GM19397 (cell line): ENCODE measurements at regions not wholly inside any gene's neighbourhood (a gene's known extent, or its start where the extent isn't known, plus 50 kb on each side); places are given as distances from the start of the nearest gene placed in this dataset.
A peak's percentile ranks its signal among the peaks of the same experiment; 100 is the strongest.

ENCODE experiments used
- ATAC-seq: cut with Tn5 transposase; IDR thresholded peaks from one replicate; pipeline ENCODE4 v1.9.1; 2021; ENCODE audit warnings: mild to moderate bottlenecking, moderate library complexity; ENCODE audit not compliant: unreplicated experiment

DNA sequence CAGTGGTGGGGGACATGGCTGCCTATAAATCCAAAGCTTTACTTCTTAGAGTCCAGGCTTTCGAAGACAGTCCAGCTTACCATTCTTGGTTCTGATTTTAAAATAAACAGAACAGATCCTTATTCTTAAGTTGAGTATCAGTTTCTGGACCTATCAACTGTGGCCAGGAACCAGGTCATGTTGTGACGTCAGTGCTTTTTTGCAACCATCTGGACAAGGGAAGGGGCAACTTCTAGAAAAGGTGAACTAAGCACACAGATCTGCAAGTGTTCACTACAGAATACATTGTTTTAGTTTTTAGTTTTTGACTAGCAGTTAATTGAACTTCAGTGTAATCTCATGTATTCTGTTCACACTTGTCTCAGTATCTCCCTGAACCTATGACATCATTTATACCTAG, 326.0 kb upstream of the MGAT5 start:
- no peak for ATAC-seq

DNA sequence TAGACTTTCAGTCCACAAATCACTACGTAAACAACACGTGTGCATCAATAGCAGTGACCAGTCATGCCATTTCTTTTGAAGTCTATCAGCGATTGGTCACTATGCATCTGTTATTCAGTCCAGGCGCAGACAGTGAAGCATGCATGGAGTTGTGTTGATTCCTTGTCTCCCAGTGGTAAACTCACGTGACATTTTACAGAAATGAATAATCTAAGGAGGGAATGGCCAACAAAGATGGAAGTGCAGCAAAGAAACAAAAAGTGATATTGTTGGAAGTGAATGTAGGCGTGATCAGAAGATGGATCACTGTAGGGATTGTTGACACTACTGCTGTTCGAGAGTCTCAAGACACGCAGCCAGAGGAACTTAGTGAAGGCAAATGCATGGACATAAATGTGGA, 317.8 kb upstream of the MGAT5 start:
- no peak for ATAC-seq

DNA sequence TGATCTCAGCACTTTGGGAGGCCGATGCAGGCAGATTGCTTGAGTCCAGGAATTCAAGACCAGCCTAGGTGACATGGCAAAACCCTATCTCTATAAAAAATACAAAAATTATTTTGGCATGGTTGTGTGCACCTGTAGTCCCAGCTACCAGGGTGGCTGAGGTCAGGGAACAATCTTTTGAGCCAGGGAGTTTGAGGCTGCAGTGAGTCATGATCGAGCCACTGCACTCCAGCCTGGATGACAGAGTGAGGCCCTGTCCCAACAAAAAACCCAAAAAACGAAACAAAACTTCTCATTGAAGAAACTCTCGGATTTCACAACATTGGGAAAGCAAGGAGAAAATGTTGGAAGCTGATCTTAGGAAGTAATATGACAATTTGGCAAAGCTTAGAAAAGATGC, 317.3 kb upstream of the MGAT5 start:
- no peak for ATAC-seq

DNA sequence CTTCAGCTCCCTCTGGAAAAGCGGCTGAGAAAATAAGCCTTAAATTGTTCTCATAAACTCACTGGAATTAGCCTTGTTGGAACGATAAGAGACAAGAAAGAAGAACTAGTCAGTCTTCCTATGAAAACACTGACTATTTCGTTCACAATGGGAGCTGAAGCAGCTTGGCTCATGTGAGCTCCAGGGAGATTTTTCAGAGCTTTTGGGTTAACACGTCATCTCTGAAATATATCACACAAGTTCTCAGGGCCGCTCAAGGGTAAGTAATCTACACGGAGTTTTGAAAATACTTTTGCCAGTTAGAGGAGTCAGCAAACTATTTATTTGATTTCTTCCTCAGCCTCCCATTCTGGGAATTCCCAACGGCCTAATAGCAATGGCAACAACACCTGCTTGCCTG, 316.2 kb upstream of the MGAT5 start:
- no peak for ATAC-seq

DNA sequence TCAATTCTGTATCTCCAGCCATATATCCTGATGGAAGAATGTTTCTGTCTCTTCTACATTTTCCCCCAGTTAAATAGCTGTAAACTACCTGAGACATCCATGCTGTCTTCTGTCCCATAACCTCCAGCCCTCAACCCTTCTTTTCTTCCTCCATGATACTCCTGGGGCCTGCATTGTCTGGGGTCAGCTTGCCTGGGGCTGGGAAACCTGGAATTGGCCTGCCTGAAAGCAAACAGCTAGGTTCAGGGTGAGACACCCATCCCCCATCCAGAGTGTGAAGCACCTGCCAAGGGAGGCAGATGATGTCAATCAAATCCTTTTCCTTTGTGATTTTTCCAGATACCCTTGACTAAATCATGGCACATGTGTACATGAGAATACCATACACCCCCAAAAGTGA, 313.7 kb upstream of the MGAT5 start:
- no peak for ATAC-seq

DNA sequence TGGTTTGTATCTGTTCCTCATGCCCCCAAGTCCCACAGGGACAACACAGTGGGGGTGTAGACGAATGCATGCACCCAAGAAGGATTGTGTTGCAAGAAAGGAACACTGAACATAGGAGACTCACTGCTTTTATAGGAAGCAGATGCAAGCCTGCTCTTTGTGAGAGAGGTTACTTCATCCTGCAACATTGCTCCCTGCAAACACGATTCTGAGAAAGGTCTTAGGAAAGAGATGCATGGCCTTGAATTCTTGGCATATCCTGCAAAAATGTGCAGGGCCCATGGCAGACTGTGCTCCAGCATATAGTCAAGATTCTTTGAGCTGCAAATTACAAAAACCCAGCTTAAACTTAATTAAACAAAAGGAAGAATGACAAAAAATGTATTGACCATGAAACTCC, 312.2 kb upstream of the MGAT5 start:
- ATAC-seq: no peak

DNA sequence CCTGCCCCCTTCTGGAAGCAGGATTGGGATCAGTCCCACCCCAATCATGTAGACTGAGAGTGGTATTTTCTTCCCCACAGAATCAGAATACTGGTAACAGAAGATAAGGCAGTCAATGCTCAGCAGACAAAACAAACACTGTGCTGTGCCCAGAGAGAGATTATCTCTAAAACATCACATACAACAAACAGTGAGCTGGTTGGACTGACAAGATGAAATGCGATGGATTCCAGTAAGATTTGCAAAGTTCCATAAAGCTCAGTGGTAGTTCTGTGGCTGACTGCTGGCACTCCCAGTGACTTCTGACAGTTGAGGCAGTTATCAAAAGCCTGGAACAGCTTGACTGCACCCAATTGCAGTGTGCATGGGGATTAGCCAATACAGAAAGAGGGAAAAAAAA, 311.5 kb upstream of the MGAT5 start:
- no peak for ATAC-seq

DNA sequence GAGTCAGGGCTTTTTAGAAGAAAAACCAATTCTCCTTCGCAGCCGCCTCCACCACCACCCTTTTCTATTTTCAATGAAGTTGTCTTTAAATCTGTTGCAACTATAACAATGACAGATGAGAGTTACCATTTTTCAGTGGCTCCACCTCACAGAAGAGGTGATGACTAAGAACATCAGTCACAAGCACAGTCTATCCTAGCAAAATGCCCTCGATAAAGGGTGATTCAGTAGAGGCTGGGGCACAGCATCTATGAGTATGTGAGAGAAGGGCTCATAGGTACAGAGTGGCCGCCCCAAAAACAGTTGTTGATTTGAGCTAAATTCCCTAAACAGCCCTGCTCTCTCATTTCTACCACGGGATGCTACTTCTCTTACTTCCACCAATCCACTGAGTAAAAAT, 310.8 kb upstream of the MGAT5 start:
- ATAC-seq: no peak

DNA sequence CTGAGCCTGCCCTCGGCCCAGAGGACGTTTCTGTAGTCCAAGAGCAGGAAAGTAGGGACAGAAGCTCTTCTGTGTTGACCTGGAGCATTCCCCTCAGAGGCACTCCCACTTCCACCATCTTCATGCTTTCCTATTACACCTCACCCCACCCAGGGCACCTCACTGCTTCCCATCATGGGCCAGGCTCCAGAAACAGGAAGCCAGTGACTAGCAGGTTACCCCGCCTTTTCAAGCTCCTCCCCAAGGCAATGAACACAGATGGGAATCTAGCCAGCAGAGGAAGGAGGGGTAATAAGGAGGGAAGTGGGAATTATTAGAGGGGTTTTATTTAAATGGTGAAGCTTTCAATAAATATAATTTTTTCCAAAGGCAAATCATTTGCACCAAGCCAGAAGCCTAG, 308.8 kb upstream of the MGAT5 start:
- no peak for ATAC-seq

DNA sequence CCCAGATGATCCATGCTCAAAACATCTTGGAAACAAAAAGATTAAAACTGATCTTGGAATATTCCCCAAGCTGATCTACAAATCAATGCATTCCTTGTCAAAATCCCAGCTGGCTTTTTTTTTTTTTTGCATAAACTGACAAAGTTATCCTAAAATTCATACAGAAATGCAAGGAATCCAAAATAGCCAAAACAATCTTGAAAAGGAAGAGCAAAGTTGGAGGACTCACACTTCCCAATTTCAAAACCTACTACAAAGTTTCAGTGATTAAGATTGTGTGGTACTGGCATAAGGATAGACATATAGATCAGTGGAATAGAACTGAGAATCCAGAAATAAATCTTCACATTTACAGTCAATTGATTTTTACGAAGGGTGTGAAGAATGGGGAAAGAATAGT, 306.8 kb upstream of the MGAT5 start:
- ATAC-seq: no peak

DNA sequence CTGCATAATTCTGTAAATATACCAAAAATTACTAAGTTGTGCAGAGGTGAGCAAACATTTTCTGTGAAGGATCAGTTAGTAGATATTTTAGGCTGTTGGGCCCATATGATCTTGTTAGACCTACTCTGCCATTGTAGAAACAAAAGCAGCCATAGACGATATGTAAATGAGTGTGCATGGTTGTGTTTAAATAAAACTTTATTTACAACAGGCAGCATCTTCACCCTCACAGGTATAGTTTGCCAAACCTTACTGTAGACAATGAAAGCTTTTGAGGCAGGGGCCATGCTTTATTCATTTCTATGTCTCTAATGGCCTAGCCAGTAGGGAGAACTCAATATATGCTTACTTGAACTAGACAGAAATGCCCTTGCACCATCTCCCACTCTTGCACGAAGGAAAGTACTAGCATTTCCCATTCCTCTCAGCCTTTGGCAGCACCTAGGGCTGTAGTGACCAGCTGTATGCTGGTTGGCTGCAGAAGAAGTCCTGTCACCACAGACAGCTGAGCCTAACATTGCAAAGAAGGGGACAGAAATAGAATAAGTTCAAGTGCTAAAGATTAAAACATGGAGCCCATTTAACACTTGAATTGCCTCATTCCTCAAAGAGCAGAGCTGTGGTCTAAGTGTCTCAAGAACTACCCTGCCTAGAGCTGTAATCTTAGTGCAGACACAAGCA, 305.1 kb upstream of the MGAT5 start:
- no peak for ATAC-seq

DNA sequence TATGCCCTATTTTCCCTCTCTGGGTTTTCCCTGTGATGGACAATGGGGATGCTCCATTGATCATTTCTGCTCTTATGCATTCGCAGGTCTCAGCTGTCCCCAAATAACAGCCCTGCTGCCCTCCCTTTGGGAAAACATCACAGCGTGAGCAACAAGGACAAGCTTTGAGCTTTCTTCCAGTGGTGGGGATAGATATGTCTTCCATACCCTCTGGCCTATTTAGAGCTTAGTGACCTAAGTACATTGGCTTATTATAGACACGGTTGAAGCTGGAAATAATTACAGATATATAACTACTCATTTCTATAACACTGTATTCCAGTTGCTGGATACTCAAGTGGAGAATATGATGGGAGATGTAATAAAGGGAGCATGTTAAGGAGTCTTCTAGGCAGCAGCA, 304.3 kb upstream of the MGAT5 start:
- ATAC-seq: no peak

DNA sequence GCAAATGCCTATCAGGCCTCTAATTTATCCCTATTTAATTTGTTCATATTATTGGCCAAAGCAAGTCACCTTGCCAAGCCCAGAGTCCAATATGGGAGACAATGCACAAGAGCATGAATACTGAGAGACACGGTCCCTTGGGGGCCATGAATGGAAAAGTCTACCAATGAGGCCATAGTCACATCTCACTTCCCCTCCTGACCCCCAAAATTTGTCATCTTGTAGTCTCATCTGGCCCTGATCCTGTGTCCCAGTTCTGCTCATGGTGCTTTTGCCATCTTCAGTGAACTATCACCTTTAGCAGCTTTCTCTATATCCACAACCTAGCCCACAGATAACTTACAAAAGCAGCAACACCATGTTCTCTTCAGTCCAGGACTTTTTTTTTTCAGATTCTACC, 302.7 kb upstream of the MGAT5 start:
- ATAC-seq: no peak

DNA sequence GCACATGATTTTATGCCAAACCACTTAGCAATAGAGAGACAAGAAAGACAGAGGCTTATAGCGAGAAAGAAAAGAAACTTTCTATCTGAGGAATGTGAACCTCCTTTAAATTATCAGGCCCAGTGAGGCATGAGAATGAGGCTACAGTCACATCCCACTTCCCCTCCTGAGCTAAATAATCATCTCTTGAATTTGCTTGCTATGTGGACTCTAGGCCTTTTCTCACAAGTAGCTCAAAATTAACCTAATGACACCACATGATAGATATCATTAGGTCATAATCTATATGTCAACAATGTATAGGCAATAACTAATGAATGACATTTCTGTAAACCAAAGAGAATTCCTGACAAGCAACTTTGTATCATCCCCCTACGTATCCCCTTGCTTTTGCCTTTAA, 301.5 kb upstream of the MGAT5 start:
- no peak for ATAC-seq

DNA sequence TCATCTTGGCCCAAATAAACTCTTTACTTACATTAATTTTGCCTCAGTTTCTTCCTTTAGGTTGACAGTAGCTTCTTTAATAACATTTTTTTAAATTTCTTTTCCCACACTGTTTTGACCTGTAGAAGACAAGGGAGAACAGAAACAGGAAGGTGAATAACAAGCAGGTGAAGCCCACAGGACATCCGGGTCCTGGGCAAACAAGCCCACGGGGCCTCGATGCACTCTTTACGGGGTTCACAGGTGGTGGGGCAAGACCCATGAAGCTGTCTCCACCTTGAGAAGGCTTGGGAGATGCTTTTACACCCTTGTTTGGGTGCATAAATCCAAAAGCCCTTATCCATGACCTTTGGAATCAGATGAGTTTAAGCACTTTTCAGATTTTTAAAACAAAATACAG, 301.0 kb upstream of the MGAT5 start:
- ATAC-seq: no peak

DNA sequence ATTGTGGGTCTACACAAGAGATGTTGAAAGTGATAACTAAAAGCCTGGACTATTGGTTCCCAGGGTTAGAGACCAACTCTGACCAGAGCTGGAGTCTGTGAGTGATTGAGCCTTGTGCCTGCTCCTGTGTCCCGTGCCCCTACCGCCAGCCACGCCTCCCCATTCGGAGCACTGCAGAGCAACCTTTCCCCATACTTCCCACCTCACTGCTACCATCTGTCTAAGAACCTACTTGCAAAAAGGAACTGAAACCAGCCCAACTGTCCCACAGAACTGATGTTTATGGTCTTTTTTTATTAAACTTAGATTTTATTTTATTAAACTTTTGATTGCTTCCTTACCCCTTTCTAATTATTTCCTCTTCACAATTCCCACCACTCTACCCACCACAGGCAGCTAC, 300.3 kb upstream of the MGAT5 start:
- peak; percentile 57 for ATAC-seq

DNA sequence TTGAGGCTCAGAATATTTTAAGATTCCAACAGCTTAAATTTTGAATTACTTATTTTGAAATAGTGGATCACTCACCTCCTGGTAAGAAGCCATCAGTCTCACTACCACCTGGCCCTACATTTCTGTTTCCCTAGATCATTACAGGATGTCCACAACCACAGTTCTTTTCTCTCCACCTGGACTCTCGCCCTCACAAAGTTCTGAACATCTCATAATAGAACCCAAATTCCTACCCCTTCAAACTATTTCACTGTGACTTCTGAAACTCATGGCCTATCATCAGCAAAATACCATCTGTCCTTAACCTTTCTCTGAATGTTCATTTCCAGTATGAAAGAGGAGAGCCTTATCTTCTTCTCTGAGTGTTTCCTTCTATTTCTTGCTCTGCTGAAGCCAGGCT, 299.2 kb upstream of the MGAT5 start:
- ATAC-seq: no peak

DNA sequence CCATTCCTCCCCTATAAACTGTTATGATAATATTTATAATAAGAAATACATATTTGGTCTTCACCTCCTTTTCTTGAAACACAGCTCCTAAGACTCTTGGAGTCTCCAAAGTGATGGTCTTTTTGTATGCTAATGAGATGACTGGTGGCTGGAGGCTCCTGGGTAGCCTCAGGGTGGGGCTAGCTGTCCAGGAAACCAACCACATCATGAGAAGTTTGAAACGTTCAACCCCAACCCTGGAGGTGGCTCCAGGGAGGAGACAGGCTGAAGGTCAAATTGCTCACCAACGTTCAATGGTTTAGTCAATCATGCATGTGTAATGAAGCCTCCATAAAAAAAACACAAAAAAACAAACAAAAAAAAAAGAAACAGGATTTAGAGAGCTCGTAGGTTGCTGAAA, 298.7 kb upstream of the MGAT5 start:
- ATAC-seq: no peak

DNA sequence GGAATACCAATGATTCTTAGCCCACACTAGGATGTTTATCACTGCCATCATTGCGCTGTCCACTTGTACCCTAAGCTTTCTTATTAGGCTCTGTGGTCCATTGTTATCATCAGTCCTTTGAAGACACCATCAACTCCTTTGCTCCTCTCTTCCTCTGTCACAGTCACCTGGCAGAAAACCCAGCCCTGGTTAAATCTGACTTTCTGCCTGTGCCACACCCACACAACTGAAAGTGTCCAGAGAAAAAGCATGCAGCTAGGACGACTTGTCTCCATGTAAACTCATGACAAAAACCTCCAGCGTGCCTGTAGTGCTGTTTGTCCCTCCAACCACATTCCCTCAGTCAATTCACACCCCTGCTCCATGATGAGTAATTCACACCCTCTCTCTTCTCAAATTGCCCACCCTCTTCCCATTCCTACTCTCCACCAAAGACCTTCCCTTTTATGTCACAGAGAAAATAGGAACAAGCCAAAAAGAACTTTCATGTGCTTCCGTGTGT, 297.4 kb upstream of the MGAT5 start:
- no peak for ATAC-seq

DNA sequence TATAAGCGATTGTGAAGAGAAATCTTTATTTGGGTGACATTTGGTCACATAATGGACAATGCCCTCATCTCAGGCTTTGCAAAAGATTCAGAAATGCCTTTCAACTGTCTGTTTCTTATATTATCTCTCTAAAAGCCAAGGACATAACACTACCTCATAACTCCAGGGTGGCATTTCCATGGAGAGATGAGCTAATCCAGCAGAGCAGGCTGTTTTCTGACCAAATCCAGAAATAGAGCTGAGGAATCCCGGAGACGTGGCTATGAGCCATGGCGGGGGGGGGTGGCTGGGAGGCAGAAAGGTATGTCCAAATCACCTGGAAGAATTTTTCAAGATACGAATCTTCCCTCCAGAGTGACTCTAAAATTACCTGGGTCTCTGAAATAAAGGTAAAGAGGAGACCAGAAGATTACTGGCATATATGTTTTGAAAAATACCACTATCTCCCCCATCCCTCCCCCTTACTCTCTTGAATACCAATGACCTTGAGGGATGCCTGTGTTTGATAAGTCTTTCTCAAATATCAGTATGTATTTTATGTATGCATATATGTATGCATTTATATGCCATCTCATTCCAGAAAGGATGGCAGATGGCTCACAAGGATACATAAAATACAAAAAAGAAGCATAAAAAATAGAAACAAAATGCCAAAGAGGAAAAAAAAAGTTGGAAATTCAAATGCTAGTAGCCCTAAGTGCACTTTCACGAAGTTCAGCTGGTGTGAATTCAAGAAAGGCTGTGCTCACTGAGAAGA, 296.0 kb upstream of the MGAT5 start:
- ATAC-seq: no peak

DNA sequence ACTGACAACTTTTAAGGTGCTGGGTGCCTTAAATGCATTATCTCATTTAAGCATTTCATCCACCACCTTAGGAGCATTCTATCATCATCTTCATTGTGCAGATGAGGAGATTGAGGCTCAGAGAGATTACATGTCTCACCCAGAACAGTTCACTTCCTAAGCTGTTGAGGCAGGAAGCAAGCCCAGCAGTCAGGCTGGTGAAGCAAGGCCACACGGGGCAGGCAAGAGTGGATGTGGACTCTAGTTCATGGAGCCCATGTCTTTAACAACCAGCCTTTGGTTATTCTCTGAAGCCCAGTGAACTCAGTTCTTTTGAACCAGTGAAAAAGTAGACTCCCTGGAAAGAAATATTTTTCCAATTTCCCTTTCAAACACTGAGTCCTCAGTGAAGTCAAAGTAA, 294.8 kb upstream of the MGAT5 start:
- no peak for ATAC-seq

DNA sequence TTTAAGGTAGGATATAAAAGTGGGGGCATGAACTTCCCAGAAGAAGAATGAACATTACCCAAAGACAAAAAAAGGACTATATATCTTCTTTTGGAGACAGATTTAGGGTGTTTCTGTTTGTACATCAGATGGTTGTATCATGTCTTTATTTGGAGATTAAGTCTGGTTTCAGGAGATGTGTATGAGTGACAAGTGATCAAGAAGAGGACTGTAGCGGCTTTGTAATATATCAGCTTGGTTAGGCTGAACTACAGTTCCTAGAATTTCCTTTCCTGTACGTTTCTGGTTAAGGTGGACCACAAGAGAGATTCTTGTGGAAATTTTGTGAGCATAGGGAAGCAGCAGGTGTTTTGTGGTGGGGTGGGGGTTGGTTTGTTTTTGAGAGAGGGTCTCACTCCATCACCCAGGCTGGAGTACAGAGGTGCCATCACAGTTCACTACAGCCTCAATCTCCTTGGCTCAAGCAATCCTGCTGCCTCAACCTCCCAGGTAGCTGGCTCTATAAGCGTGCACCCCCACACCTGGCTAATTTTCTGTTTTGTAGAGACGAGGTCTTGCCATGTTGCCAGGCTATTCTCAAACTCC, 287.1 kb upstream of the MGAT5 start:
- no peak for ATAC-seq
